Gastroesophageal sphincter (tissue), 3 donors: ENCODE measurements at regions not wholly inside any gene's neighbourhood (a gene's known extent, or its start where the extent isn't known, plus 50 kb on each side); places are given as distances from the start of the nearest gene placed in this dataset.

Source experiments
- POLR2A ChIP-seq, 2 donors: fragments of 450-650 bp; IDR thresholded peaks; one replicate each; pipeline ENCODE4 v1.6.1; 2017; ENCODE audit warnings: antibody characterized with exemption in 2 of 2, mild to moderate bottlenecking in 2 of 2, moderate library complexity in 1 of 2
- TF ChIP-seq, protein P1 (sequence below), 4 experiments: fragments of 200-600 bp in 2 of 4; fragments of 450-650 bp in 2 of 4; sonication (generic) in 1 of 4; IDR thresholded peaks; one replicate each; pipeline ENCODE4 v1.5.1; 2017 to 2019; ENCODE audit warnings: antibody characterized with exemption in 4 of 4, mild to moderate bottlenecking in 2 of 4, moderate library complexity in 2 of 4

DNA sequence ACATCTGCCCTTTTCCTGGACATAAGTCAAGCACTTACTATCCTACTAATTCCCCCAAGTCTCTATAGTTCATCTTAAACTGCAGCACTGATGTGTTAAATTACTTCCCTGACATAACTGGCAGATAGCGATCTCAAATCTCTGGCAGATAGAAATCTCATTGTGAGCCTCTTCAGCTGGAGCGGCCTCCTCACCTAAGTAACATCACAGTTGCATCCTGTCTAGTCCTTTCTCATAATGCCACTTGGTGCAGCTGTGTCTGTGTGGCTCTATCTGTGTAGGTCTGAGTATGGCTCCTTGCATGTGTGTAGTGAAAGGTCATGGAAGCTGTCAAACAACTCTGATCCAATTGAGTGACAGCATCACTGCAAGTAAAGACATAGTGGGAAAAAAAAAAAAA is 53.6 kb upstream of the FST start:
- no peak for TF ChIP-seq POLR2A (IDR thresholded peaks at IDR 0.05)
- TF ChIP-seq, protein P1, sequence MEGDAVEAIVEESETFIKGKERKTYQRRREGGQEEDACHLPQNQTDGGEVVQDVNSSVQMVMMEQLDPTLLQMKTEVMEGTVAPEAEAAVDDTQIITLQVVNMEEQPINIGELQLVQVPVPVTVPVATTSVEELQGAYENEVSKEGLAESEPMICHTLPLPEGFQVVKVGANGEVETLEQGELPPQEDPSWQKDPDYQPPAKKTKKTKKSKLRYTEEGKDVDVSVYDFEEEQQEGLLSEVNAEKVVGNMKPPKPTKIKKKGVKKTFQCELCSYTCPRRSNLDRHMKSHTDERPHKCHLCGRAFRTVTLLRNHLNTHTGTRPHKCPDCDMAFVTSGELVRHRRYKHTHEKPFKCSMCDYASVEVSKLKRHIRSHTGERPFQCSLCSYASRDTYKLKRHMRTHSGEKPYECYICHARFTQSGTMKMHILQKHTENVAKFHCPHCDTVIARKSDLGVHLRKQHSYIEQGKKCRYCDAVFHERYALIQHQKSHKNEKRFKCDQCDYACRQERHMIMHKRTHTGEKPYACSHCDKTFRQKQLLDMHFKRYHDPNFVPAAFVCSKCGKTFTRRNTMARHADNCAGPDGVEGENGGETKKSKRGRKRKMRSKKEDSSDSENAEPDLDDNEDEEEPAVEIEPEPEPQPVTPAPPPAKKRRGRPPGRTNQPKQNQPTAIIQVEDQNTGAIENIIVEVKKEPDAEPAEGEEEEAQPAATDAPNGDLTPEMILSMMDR (IDR thresholded peaks at IDR 0.05): no peak
